ENCODE measurements at regions not wholly inside any gene's neighbourhood (a gene's known extent, or its start where the extent isn't known, plus 50 kb on each side); places are given as distances from the start of the nearest gene placed in this dataset.

GRCh38 chr11:42824067-42824466 is 487.7 kb upstream of the API5 start:
- intact Hi-C loops (cut with DNase I; ENCODE audit: low total_unique reads): no loop called here
- TF ChIP-seq, protein P1, sequence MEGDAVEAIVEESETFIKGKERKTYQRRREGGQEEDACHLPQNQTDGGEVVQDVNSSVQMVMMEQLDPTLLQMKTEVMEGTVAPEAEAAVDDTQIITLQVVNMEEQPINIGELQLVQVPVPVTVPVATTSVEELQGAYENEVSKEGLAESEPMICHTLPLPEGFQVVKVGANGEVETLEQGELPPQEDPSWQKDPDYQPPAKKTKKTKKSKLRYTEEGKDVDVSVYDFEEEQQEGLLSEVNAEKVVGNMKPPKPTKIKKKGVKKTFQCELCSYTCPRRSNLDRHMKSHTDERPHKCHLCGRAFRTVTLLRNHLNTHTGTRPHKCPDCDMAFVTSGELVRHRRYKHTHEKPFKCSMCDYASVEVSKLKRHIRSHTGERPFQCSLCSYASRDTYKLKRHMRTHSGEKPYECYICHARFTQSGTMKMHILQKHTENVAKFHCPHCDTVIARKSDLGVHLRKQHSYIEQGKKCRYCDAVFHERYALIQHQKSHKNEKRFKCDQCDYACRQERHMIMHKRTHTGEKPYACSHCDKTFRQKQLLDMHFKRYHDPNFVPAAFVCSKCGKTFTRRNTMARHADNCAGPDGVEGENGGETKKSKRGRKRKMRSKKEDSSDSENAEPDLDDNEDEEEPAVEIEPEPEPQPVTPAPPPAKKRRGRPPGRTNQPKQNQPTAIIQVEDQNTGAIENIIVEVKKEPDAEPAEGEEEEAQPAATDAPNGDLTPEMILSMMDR (IDR thresholded peaks at IDR 0.05): no peak
- TF ChIP-seq POLR2A (IDR thresholded peaks at IDR 0.05): no peak
- no peaks in the 10 kb centered on the region for H3K27me3 ChIP-seq
- no peak overlapping the region for H3K4me3 ChIP-seq
- H3K4me1 ChIP-seq: no peaks in the 10 kb centered on the region
- no peaks in the 10 kb centered on the region for H3K9me3 ChIP-seq
- DNase-seq: no peak
- no peak overlapping the region for H3K27ac ChIP-seq
- H3K36me3 ChIP-seq: no peaks in the 10 kb centered on the region

DNA sequence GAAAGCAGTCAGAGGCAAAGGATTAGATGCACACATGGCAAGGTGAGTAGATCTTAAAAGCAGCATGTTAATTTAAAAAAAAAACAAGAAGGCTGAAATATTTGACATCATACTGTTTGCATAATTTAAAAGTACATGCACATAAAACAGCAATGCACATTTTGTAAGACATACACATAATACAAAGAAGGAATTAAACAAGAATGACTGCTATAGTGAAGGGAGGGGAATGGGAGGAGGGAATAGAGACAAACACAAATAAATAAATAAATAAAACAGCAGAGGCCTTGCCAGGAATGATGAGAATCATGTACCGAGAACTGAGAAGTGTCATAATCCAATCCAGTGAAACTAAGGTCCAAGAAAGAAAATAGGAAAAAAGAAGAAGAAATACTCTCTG is 486.2 kb upstream of the API5 start:
- H3K27me3 ChIP-seq: no peaks in the 10 kb centered on the region
- DNase-seq: no peak
- intact Hi-C loops (cut with DNase I; ENCODE audit: low total_unique reads): no loop called here
- H3K36me3 ChIP-seq: no peaks in the 10 kb centered on the region
- TF ChIP-seq, protein P1 (IDR thresholded peaks at IDR 0.05): no peak
- no peak for TF ChIP-seq POLR2A (IDR thresholded peaks at IDR 0.05)
- no peaks in the 10 kb centered on the region for H3K4me1 ChIP-seq
- no peak overlapping the region for H3K4me3 ChIP-seq
- H3K9me3 ChIP-seq: no peaks in the 10 kb centered on the region
- H3K27ac ChIP-seq: no peak overlapping the region

GRCh38 chr11:42827845-42828244 is 484.0 kb upstream of the API5 start:
- Histone ChIP-seq H3K27me3 (no peaks in the 10 kb centered on the region), H3K4me1 (no peaks in the 10 kb centered on the region)

GRCh38 chr11:42837994-42838393 is 473.8 kb upstream of the API5 start:
- no peaks in the 10 kb centered on the region for H3K9me3 ChIP-seq
- H3K4me3 ChIP-seq: no peak overlapping the region
- H3K36me3 ChIP-seq: no peaks in the 10 kb centered on the region
- intact Hi-C loops (cut with DNase I; ENCODE audit: low total_unique reads): no loop called here
- no peak for DNase-seq
- H3K4me1 ChIP-seq: no peaks in the 10 kb centered on the region
- H3K27me3 ChIP-seq: no peaks in the 10 kb centered on the region
- no peak for TF ChIP-seq POLR2A (IDR thresholded peaks at IDR 0.05)
- TF ChIP-seq, protein P1 (IDR thresholded peaks at IDR 0.05): no peak
- H3K27ac ChIP-seq: no peak overlapping the region

More at GRCh38 chr11:42827845-42828244, 484.0 kb upstream of the API5 start:
- no peak overlapping the region for H3K4me3 ChIP-seq
- TF ChIP-seq, protein P1 (IDR thresholded peaks at IDR 0.05): no peak
- no peak for TF ChIP-seq POLR2A (IDR thresholded peaks at IDR 0.05)
- no peak for DNase-seq
- intact Hi-C loops (cut with DNase I; ENCODE audit: low total_unique reads): no loop called here
- H3K9me3 ChIP-seq: no peaks in the 10 kb centered on the region
- H3K36me3 ChIP-seq: no peaks in the 10 kb centered on the region
- H3K27ac ChIP-seq: no peak overlapping the region

GRCh38 chr11:42840176-42840829 is 471.5 kb upstream of the API5 start:
- no peaks in the 10 kb centered on the region for H3K4me1 ChIP-seq
- DNase-seq: no peak
- H3K27me3 ChIP-seq: no peaks in the 10 kb centered on the region
- no peaks in the 10 kb centered on the region for H3K36me3 ChIP-seq
- TF ChIP-seq, protein P1 (IDR thresholded peaks at IDR 0.05): no peak
- no peak for TF ChIP-seq POLR2A (IDR thresholded peaks at IDR 0.05)
- H3K4me3 ChIP-seq: no peak overlapping the region
- intact Hi-C loops (cut with DNase I; ENCODE audit: low total_unique reads): no loop called here
- no peak overlapping the region for H3K27ac ChIP-seq
- H3K9me3 ChIP-seq: no peaks in the 10 kb centered on the region

Data from uterus (tissue), 3 donors.